Posterior vena cava (tissue), 2 donors: ENCODE measurements at regions not wholly inside any gene's neighbourhood (a gene's known extent, or its start where the extent isn't known, plus 50 kb on each side); places are given as distances from the start of the nearest gene placed in this dataset.

ENCODE experiments used
- DNase-seq: peaks from one replicate; pipeline ENCODE4 v3.0.0-alpha.2; 2020; ENCODE audit warnings: low spot score
- intact Hi-C, 2 donors: fragments of 100-400 bp; cut with DNase I; formaldehyde crosslinking; loops; one replicate each; pipeline versions ENCODE4 v1.14.1 to v1.14.2; 2022 to 2023
- donor health status: DM: yes; HTN: yes; CAD: no.
- donor health status: DM: yes; HTN: yes; CAD: no.

- DNase-seq = no peak
- intact Hi-C loops = no loop called here
These were observed 99.4 kb upstream of the FRMD6 start for GRCh38 chr14:51552275-51552674.

- no peak for DNase-seq
- intact Hi-C loops = no loop called here
These were observed 98.8 kb upstream of the FRMD6 start for GRCh38 chr14:51552768-51553404.

GRCh38 chr14:51554339-51554920 is 97.3 kb upstream of the FRMD6 start:
- intact Hi-C loops = no loop called here
- no peak for DNase-seq

GRCh38 chr14:51554953-51555352 is 96.8 kb upstream of the FRMD6 start:
- intact Hi-C loops = no loop called here
- DNase-seq = no peak

GRCh38 chr14:51561141-51561540 is 90.6 kb upstream of the FRMD6 start:
- intact Hi-C loops = no loop called here
- no peak for DNase-seq

- intact Hi-C loops = no loop called here
- no peak for DNase-seq
These were observed 88.9 kb upstream of the FRMD6 start for GRCh38 chr14:51562816-51563215.

- intact Hi-C loops = no loop called here
- DNase-seq = no peak
These were observed 88.2 kb upstream of the FRMD6 start for GRCh38 chr14:51563560-51563959.

- intact Hi-C loops = no loop called here
- no peak for DNase-seq
These were observed 87.2 kb upstream of the FRMD6 start for GRCh38 chr14:51564460-51564859.

GRCh38 chr14:51564986-51565604 is 86.6 kb upstream of the FRMD6 start:
- intact Hi-C loops = no loop called here

GRCh38 chr14:51566831-51567582 is 84.7 kb upstream of the FRMD6 start:
- intact Hi-C loops = no loop called here
- no peak for DNase-seq

More at GRCh38 chr14:51564986-51565604, 86.6 kb upstream of the FRMD6 start:
- DNase-seq = no peak

GRCh38 chr14:51568366-51568765 is 83.3 kb upstream of the FRMD6 start:
- intact Hi-C loops = no loop called here
- DNase-seq = no peak

GRCh38 chr14:51573607-51574006 is 78.1 kb upstream of the FRMD6 start:
- no peak for DNase-seq
- intact Hi-C loops = no loop called here

GRCh38 chr14:51574009-51574408 is 77.7 kb upstream of the FRMD6 start:
- intact Hi-C loops = no loop called here
- DNase-seq = no peak

- no peak for DNase-seq
These were observed 76.2 kb upstream of the FRMD6 start for GRCh38 chr14:51575349-51576116.

GRCh38 chr14:51576117-51576430 is 75.6 kb upstream of the FRMD6 start:
- no peak for DNase-seq
- intact Hi-C loops = no loop called here

More at GRCh38 chr14:51575349-51576116, 76.2 kb upstream of the FRMD6 start:
- intact Hi-C loops = no loop called here

GRCh38 chr14:51576879-51577278 is 74.8 kb upstream of the FRMD6 start:
- DNase-seq = no peak
- intact Hi-C loops = no loop called here

GRCh38 chr14:51578853-51579252 is 72.9 kb upstream of the FRMD6 start:
- DNase-seq = no peak
- intact Hi-C loops = no loop called here

- intact Hi-C loops = no loop called here
These were observed 70.5 kb upstream of the FRMD6 start for GRCh38 chr14:51581017-51581881.

GRCh38 chr14:51582437-51582836 is 69.3 kb upstream of the FRMD6 start:
- intact Hi-C loops = loop anchor here in 1 of 2 donors (2.0 kb wide), 1 partner anchor 72 kb away; no protein-coding TSS in a partner anchor
- no peak for DNase-seq

More at GRCh38 chr14:51581017-51581881, 70.5 kb upstream of the FRMD6 start:
- DNase-seq = no peak
